Activated CD8-positive, alpha-beta T cell treated with anti-CD3 and anti-CD28 coated beads for 36 hours (primary cell): ENCODE measurements at regions not wholly inside any gene's neighbourhood (a gene's known extent, or its start where the extent isn't known, plus 50 kb on each side); places are given as distances from the start of the nearest gene placed in this dataset.

ENCODE experiments used
- ATAC-seq: fragments of 200-7000 bp; cut with Tn5 transposase; one replicate; pipeline ENCODE4 v1.10.0; 2021; ENCODE audit warnings: mild to moderate bottlenecking, moderate library complexity
- CTCF ChIA-PET: fragments of 350-600 bp; sonication (Branson Sonifier 250); formaldehyde crosslinking; loops from one replicate; lab custom pipeline; 2021; ENCODE audit warnings: antibody characterized with exemption; lab: Charles Lee
- POLR2A ChIA-PET: fragments of 350-600 bp; sonication (Branson Sonifier 250); formaldehyde crosslinking; loops from one replicate; lab custom pipeline; 2021; ENCODE audit warnings: antibody characterized with exemption; lab: Charles Lee
- DNase-seq: peaks from one replicate; pipeline ENCODE4 v3.0.0-alpha.2; 2020
- H3K27ac Mint-ChIP-seq: one replicate; pipeline ENCODE4 v1.8.0; 2021; ENCODE audit warnings: mild to moderate bottlenecking, mixed read lengths
- H3K27me3 Mint-ChIP-seq: one replicate; pipeline ENCODE4 v1.8.0; 2021; ENCODE audit warnings: mixed read lengths
- H3K36me3 Mint-ChIP-seq: one replicate; pipeline ENCODE4 v1.8.0; 2021; ENCODE audit warnings: low read depth, mixed read lengths
- H3K4me1 Mint-ChIP-seq: one replicate; pipeline ENCODE4 v1.8.0; 2021; ENCODE audit warnings: low read depth, mixed read lengths
- H3K4me3 Mint-ChIP-seq: one replicate; pipeline ENCODE4 v1.8.0; 2021; ENCODE audit warnings: mild to moderate bottlenecking, moderate library complexity, mixed read lengths
- H3K9me3 Mint-ChIP-seq: one replicate; pipeline ENCODE4 v1.8.0; 2021; ENCODE audit warnings: mixed read lengths
- CTCF ChIP-seq: fragments of 200-600 bp; IDR thresholded peaks from one replicate; pipeline ENCODE4 v1.8.0; 2022; ENCODE audit warnings: antibody characterized with exemption, mild to moderate bottlenecking
- intact Hi-C: fragments of 100-400 bp; cut with micrococcal nuclease; formaldehyde crosslinking; loops from one replicate; pipeline ENCODE4 v1.10.0; 2022

GRCh38 chr14:71675126-71675899, 256.9 kb upstream of the RGS6 start:
- H3K36me3 Mint-ChIP-seq = peaks cover 60% of the 10 kb centered on the region
- H3K9me3 Mint-ChIP-seq = peaks cover 2% of the 10 kb centered on the region
- H3K4me1 Mint-ChIP-seq = peaks cover 18% of the 10 kb centered on the region
- intact Hi-C loops = no loop called here
- H3K27ac Mint-ChIP-seq = no peak overlapping the region
- DNase-seq = no peak
- no peak overlapping the region for H3K4me3 Mint-ChIP-seq
- H3K27me3 Mint-ChIP-seq = no peaks in the 10 kb centered on the region
- ChIA-PET CTCF (interaction anchor here (1.2 to 1.4 kb wide), 2 partner anchors 9 to 21 kb away, joined by 3 read pairs; no protein-coding TSS in a partner anchor), POLR2A (no interaction called here)
- TF ChIP-seq CTCF = no peak
- ATAC-seq = no peak

- peaks cover 18% of the 10 kb centered on the region for H3K4me1 Mint-ChIP-seq
- H3K9me3 Mint-ChIP-seq = peaks cover 2% of the 10 kb centered on the region
- H3K36me3 Mint-ChIP-seq = peaks cover 60% of the 10 kb centered on the region
- H3K27ac Mint-ChIP-seq = no peak overlapping the region
- no peak for ATAC-seq
- TF ChIP-seq CTCF = no peak
- CTCF ChIA-PET = interaction anchor here (1.2 to 1.4 kb wide), 2 partner anchors 9 to 21 kb away, joined by 3 read pairs; no protein-coding TSS in a partner anchor
- DNase-seq = no peak
- POLR2A ChIA-PET = no interaction called here
- intact Hi-C loops = no loop called here
- H3K27me3 Mint-ChIP-seq = no peaks in the 10 kb centered on the region
- no peak overlapping the region for H3K4me3 Mint-ChIP-seq
These were observed 256.3 kb upstream of the RGS6 start for GRCh38 chr14:71675900-71676287.

GRCh38 chr14:71680736-71681387, 251.4 kb upstream of the RGS6 start:
- no peak overlapping the region for H3K4me3 Mint-ChIP-seq
- H3K36me3 Mint-ChIP-seq = peaks cover 41% of the 10 kb centered on the region
- H3K27ac Mint-ChIP-seq = no peak overlapping the region
- ATAC-seq = no peak
- intact Hi-C loops = no loop called here
- no peaks in the 10 kb centered on the region for H3K4me1 Mint-ChIP-seq
- peaks cover 2% of the 10 kb centered on the region for H3K9me3 Mint-ChIP-seq
- CTCF ChIA-PET = no interaction called here
- POLR2A ChIA-PET = no interaction called here
- H3K27me3 Mint-ChIP-seq = no peaks in the 10 kb centered on the region
- no peak for DNase-seq
- no peak for TF ChIP-seq CTCF

- CTCF ChIA-PET = no interaction called here
- DNase-seq = no peak
These were observed 249.9 kb upstream of the RGS6 start for GRCh38 chr14:71682337-71682736.

More at GRCh38 chr14:71682337-71682736, 249.9 kb upstream of the RGS6 start:
- TF ChIP-seq CTCF = no peak
- H3K4me3 Mint-ChIP-seq = no peak overlapping the region
- POLR2A ChIA-PET = no interaction called here
- no peak for ATAC-seq
- H3K36me3 Mint-ChIP-seq = peaks cover 38% of the 10 kb centered on the region
- intact Hi-C loops = no loop called here
- H3K27ac Mint-ChIP-seq = no peak overlapping the region
- H3K9me3 Mint-ChIP-seq = peaks cover 2% of the 10 kb centered on the region
- H3K4me1 Mint-ChIP-seq = no peaks in the 10 kb centered on the region
- no peaks in the 10 kb centered on the region for H3K27me3 Mint-ChIP-seq
